ENCODE measurements at regions not wholly inside any gene's neighbourhood (a gene's known extent, or its start where the extent isn't known, plus 50 kb on each side); places are given as distances from the start of the nearest gene placed in this dataset.
"Not testable (repeated sequence)": the region's sequence is repeated elsewhere in the genome, so short reads cannot be mapped to it uniquely, and the experiment has no call there.

DNA sequence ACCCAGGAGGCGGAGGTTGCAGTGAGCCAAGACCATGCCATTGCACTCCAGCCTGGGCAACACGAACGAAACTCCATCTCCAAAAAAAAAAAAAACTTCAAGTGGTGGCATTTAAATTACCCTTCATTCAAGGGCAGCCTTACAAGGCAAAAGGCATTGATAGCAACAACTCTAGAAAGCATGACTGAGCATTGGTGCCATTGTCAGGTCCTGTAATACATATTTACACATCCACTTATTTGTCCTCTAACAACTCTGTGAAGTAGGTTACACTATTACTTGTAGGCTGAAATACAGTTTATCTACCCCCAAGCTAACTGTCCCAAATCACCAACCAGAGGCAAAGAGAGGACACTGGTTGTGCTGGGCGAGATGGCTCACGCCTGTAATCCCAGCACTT, 52.7 kb upstream of the LARP1 start:
- no peak for DNase-seq

- DNase-seq, result not testable (repeated sequence)
Measured at GRCh38 chr5:154701725-154702124, 53.5 kb upstream of the LARP1 start.

DNA sequence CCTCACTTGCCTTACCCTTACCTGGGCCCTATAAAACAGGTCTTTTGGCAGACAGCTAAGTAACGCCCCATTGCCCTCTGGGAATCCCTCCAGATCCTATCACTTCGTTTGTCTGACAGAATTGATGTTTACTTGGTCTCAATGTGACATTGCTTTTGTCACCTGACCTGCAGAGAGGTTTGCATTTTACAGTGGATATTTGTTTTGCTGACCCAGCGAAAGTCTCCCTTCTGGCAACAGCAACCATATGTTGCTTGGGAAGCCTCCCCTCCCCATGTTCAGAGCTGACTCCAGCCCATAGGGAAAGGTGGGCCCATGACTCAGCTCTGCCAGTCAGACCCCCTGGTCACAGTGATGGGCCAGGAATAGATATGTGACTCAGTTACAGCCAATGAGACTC, 54.0 kb upstream of the LARP1 start:
- peak; percentile 42 to 45 for DNase-seq

DNA sequence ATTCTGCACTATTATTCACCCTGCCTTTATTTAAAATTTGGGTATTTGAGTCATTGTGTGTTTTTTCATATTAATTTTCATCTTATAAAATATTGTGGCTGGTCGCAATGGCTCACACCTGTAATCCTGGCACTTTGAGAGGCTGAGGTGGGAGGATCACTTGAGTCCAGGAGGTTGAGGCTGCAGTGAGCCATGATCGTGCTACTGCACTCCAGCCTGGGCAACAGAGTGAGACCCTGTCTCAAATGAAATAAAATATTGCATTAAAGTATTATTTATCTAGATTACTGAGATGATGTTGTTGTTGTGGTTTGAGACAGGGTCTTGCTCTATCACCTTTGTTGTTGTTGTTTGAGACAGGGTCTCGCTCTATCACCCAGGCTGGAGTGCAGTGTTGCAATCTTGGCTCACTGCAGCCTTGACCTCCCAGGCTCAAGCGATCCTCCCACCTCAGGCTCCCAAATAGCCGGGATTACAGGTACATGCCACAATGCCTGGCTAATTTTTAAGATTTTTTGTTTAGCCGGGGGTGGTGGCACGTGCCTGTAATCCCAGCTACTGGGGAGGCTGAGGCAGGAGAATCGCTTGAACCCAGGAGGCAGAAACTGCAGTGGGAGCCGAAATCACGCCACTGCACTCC, 54.8 kb upstream of the LARP1 start:
- not testable (repeated sequence) for DNase-seq

DNA sequence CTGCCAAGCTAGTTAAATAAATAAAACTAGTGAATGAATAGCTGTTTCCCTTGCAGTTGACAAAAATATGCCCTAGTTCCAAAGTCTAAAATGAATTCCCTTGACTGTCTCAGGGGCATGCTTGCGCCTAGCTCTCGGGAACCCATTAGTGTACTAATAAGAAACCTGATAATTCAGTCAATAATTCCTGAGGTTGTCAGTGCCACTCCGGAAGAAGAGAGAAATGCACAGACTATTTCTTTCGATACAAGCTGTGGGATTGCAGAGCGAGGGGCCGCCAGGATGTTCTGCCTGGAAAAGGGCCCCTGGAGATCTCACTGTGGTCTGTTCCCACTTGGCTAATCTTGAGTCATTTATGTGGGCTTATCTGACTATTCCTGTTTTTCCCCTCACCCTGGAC, 56.4 kb upstream of the LARP1 start:
- DNase-seq, result no peak

DNA sequence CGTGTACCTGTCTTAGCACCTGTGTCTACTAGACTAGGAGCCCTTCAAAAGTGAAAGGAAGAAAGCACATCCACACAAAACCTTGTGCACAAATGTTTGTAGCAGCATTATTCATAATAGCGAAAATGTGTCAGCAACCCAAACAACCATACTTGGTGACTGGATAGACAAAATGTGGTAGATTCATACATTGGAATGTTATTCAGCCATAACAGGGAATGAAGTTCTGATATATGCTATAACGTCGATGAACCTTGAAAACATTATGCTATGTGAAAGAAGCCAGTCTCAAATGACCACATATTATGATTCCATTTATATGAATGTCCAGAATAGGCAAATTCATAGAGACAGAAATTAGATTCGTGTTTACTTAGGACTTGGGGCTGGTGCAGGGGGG, 57.8 kb upstream of the LARP1 start:
- DNase-seq, result no peak

DNA sequence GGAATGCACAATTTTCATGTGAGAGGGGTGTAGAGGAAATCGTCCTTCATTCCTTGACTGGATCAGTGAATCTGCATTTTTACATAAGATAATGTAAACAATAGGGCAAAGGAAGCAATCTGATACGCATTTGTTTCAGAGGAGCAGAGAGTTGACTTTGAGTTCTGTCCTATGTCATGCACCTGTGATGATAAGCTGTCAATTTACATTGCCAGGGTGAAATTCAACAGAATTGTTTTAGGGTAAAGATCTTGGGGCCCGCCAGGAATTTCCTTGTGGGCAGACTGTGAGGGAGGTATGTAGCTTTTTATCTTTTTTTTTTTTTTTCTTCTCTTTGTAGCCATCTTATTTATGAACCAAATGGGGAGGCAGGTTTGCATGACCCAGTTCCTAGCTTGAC, 58.3 kb upstream of the LARP1 start:
- peak in 1 of 2 experiments; percentile 12 for DNase-seq

DNA sequence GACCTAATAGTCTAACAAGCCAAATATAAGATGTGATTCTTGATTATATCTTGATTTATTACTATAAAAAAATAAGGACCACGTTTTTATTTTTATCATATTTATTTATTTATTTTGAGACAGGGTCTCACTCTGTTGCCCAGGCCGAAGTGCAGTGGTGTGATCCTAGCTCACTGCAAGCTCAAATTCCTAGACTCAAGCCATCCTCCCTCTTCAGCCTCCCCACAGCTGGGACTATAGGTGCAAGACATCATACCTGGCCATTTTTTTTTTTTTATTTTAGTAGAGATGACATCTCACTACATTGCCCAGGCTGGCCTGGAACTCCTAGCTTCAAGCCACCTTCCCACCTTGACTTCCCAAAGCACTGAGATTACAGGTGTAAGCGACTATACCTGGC, 61.0 kb upstream of the LARP1 start:
- no peak for DNase-seq

GRCh38 chr5:154690488-154690887, 64.7 kb upstream of the LARP1 start:
- DNase-seq, result no peak

DNA sequence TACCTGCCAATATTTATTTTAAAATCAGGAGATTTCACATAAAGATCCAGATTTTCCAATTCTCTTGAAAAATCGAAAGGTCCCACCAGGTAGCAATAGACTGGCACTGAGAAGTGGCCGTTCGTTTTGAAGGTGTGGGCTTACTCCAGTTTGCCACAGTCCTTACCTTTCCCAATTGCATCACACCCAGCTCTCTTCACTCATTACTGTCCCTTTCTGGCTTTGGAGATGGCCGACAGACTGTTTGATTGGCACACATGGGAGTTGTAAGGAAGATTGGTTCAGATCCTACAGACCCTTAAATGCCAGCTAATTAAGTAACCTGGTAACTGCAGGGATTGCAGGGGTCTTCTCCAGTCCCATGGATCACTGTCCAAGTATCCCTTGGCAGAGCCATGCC, 68.7 kb upstream of the LARP1 start:
- no peak for DNase-seq

- DNase-seq, result peak; percentile 76 to 85
Measured at GRCh38 chr5:154683101-154683880, 71.9 kb upstream of the LARP1 start.

GRCh38 chr5:154679501-154679900, 75.7 kb upstream of the LARP1 start:
- DNase-seq, result no peak

DNA sequence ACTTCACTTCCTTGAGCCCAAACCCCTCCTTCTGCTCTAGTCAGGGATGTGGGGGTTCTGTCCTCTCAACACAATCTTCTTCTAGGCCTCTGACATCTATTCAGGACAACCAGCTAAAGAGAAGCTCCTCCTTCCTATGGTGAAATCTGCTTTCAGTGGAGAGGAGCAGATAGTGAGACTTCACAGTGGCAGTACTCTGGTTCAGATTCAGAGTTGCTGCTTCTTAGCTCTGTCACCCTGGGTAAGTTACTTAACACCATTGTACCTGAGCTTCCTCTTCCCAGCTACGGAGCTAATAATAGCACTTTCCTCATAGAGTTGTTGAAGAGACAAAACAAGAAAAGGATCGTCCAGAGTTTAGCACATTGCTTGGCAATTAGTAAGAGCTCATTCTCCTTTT, 77.3 kb upstream of the LARP1 start:
- no peak for DNase-seq

- no peak for DNase-seq
Measured at GRCh38 chr5:154676508-154676907, 78.7 kb upstream of the LARP1 start.

GRCh38 chr5:154674029-154674428, 81.1 kb upstream of the LARP1 start:
- no peak for DNase-seq

- no peak for DNase-seq
Measured at GRCh38 chr5:154673506-154673905, 81.7 kb upstream of the LARP1 start.

GRCh38 chr5:154669913-154670312, 85.3 kb upstream of the LARP1 start:
- not testable (repeated sequence) for DNase-seq

- no peak for DNase-seq
Measured at GRCh38 chr5:154669402-154669801, 85.8 kb upstream of the LARP1 start.

DNA sequence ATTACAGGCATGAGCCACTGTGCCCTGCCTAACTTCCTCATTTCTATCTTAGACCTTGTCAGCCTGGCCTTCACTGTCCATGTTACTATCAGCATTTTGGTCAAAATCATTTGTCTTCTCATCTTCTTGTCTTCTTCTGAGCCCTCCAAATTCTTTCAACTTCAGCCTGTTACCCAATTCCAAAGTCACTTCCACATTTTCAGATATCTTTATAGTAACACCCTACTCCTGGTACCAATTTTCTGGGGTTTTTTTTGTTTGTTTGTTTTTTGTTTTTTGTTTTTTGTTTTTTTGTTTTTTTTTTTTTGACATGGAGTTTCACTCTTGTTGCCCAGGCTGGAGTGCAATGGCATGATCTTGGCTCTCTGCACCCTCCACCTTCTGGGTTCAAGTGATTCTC, 90.3 kb upstream of the LARP1 start:
- no peak for DNase-seq

- DNase-seq, result no peak
Measured at GRCh38 chr5:154663424-154663823, 91.8 kb upstream of the LARP1 start.

DNA sequence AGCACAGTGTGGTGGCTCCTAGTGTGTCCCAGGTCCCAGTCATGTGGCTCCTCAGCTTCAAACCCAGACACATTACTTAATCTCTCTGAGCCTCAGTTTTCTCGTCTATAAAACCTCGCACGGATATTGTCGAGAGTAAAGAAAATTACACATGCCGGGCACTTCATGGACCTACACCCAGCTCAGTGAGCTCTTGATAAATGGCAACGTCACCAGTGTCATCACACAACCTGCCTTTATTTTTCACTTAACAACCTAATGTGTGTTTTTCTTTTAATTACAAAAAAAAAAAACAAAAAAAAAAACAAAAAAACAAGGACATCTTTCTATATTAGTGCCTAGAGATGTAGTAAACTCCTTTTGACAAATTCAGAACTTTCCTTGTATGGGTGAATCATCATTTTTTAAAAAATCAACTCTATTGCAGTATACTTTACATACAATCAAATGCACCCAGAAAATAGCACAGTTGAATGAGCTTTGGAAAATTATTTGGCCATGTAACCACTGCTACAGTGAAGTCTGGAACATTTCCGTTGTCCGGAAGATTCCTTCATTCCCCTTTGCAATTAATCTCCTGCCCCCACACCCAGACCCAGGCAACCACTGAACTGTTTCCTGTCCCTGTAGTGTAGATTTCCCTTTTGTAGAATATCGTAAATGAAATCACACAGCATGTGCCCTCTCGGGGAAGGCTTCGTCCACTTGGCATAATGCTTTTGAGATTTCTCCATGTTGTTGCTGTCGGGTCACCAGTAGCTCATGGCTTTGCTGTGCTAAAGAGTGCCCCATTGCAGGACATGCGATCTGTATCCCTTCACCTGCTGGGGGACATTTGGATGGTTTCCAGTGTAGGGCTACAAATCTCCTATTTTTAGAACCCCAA, 100.4 kb upstream of the LARP1 start:
- no peak for DNase-seq

DNA sequence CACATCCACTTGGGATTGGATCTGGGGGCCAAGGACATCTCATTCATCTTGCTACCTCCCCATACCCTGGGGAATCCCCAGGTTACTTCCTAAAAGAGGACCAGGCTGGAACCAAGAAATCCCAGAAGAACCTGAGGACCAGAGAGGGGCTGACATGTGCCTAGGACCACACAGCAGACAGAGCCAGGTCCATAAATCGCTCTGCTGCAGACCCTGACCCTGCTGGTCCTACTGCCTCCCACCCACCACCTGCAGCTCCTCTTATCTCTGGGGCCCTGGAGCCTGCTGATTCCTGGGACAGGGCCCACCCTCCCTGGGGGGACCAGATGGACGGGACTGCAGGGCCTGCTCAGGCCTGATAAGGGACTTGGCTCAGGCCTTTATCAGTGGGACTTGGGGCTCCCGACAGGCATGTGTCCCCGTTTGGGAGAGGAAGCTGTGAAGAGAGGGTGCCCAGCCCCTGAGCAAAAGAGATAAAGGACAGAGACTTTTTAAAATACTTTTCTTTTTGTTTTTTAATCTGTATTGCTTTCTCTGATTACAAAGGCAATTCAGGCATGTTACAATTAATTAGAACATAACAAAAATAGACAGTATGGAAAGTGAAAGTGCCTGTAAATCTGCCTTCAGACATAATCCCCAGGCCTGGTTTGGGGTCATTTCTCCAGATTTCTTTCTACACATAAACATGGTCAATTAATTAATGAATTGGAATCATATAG, 101.3 kb upstream of the LARP1 start:
- DNase-seq, result no peak

DNA sequence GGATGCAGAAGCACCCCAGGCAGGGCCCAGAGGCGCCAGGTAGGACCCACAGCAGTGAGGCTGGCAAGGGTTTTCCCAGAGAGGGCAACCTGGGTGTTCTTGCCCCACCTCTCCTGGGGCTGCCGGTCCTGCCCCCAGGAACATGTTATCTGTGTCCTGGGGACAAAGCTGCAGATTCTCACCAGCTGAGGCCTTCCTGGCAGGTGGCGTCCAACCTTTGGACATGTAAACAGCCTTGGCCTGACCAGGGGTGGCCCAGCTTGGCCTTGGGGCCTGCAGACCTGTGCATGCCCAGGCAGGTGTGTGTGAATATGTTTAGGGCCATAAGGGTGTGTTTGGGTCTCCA, 101.8 kb upstream of the LARP1 start:
- DNase-seq, result no peak

All from NCI-H526 (cell line).